Effector memory CD8-positive, alpha-beta T cell (primary cell): ENCODE measurements at regions not wholly inside any gene's neighbourhood (a gene's known extent, or its start where the extent isn't known, plus 50 kb on each side); places are given as distances from the start of the nearest gene placed in this dataset.
"Not testable (repeated sequence)": the region's sequence is repeated elsewhere in the genome, so short reads cannot be mapped to it uniquely, and the experiment has no call there.

Source experiments
- ATAC-seq: fragments of 150-1000 bp; cut with Tn5 transposase; replicated peaks from 2 replicates; pipeline ENCODE4 v1.10.0; 2021; ENCODE audit warnings: mild to moderate bottlenecking, moderate library complexity
- DNase-seq, 3 experiments: peaks; one replicate each; pipeline ENCODE4 v3.0.0; 2021
- H3K27ac Mint-ChIP-seq, 2 donors: one replicate each; pipeline ENCODE4 v1.8.0; 2022; ENCODE audit warnings: mild to moderate bottlenecking in 2 of 2, mixed read lengths in 2 of 2, moderate library complexity in 2 of 2
- H3K27me3 Mint-ChIP-seq, 2 donors: one replicate each; pipeline ENCODE4 v1.8.0; 2022; ENCODE audit warnings: mixed read lengths in 2 of 2
- H3K36me3 Mint-ChIP-seq: one replicate; pipeline ENCODE4 v1.8.0; 2022; ENCODE audit warnings: mild to moderate bottlenecking, moderate library complexity, mixed read lengths; ENCODE audit not compliant: insufficient read depth
- H3K4me1 Mint-ChIP-seq, 2 donors: one replicate each; pipeline ENCODE4 v1.8.0; 2022; ENCODE audit warnings: low read depth in 2 of 2, mixed read lengths in 2 of 2
- H3K4me3 Mint-ChIP-seq, 2 donors: one replicate each; pipeline ENCODE4 v1.8.0; 2022; ENCODE audit warnings: mild to moderate bottlenecking in 2 of 2, mixed read lengths in 2 of 2, moderate library complexity in 2 of 2
- H3K9me3 Mint-ChIP-seq, 2 donors: one replicate each; pipeline ENCODE4 v1.8.0; 2022; ENCODE audit warnings: mixed read lengths in 2 of 2

DNA sequence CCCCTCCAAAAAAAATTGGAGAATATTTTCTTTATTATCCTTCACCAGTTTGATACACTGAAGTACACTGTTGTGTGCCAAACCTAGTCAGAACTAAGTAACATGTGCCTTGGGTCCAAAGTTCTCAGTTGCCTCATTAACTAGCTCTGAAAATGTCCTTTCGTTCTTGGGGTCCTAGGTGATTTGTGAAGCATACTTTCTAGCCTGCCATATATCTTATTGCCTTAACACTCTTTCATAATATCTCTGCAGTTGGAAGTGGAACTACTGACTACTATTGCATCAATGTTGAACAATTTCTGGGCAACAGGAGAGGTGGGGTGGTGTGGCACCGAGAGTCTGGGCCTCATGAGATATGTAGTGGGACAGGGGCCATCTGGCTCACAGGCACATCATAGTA, 592.9 kb upstream of the FBXO33 start:
- Mint-ChIP-seq H3K4me3 (no peak overlapping the region), H3K4me1 (no peaks in the 10 kb centered on the region), H3K27me3 (no peaks in the 10 kb centered on the region), H3K9me3 (peaks cover 0 to 3% of the 10 kb centered on the region in 2 donors), H3K27ac (no peak overlapping the region), H3K36me3 (no peaks in the 10 kb centered on the region)
- DNase-seq (no peak), ATAC-seq (no peak)

DNA sequence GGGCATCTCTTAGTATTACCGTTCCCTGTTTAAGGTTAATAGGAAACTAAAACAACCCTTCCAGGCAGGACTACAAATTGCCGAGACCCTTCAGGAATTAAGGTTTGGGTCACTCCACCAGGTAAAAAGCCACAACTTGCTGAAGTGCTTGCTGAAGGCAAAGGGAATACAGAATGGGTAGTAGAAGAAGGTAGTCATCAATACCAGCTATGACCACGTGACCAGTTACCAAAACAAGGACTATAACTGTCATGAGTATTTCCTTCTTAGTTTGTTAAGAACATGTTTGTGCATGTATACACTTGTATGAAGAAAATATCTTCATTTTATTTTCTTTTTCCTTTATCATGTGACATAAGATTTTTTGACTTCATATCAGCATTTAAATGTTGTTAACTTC, 578.7 kb upstream of the FBXO33 start:
- no peak overlapping the region for H3K4me3 Mint-ChIP-seq
- no peaks in the 10 kb centered on the region for H3K27me3 Mint-ChIP-seq
- peaks cover under 1 to 2% of the 10 kb centered on the region in 2 donors for H3K9me3 Mint-ChIP-seq
- no peak overlapping the region for H3K27ac Mint-ChIP-seq
- H3K4me1 Mint-ChIP-seq = no peaks in the 10 kb centered on the region
- DNase-seq (no peak), ATAC-seq (no peak)
- peaks cover 4% of the 10 kb centered on the region for H3K36me3 Mint-ChIP-seq

DNA sequence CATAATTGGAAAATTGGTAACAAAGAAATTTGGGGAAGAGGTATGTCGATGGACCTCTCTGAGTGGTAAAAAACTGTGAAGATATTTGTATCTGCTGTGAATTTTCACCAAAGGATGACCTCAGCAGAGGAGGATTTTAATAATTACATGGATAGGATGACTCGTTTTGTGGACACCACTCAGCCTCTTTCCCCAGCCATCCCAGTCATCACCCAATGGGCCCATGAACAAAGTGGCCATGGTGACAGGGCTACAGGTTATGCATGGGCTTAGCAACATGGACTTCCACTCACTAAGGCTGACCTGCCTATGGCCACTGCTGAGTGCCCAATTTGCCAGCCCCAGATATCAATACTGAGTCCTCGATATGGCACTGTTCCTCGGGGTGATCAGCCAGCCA, 577.5 kb upstream of the FBXO33 start:
- no peak for ATAC-seq
- H3K36me3 Mint-ChIP-seq = peaks cover 4% of the 10 kb centered on the region
- no peak overlapping the region for H3K27ac Mint-ChIP-seq
- H3K27me3 Mint-ChIP-seq = no peaks in the 10 kb centered on the region
- H3K4me3 Mint-ChIP-seq = no peak overlapping the region
- no peak for DNase-seq
- peaks cover 0 to 5% of the 10 kb centered on the region in 2 donors for H3K9me3 Mint-ChIP-seq
- H3K4me1 Mint-ChIP-seq = no peaks in the 10 kb centered on the region

DNA sequence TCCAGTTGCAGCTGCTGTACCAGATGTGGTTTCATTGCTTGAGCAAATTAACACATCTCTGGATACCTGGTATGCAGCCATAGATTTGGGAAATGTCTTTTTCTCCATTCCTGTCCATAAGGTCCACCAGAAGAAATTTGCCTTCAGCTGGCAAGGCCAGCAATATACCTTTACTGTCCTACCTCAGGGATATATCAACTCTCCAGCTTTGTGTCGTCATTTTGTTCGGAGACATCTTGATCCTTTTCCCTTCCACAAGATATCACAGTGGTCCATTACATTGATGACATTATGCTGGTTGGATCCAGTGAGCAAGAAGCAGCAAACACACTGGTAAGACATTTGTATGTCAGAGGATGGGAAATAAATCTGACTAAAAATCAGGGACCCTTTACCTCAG, 576.1 kb upstream of the FBXO33 start:
- not testable (repeated sequence) for H3K9me3 Mint-ChIP-seq, H3K27ac Mint-ChIP-seq, H3K27me3 Mint-ChIP-seq, H3K36me3 Mint-ChIP-seq, H3K4me1 Mint-ChIP-seq, DNase-seq, H3K4me3 Mint-ChIP-seq, ATAC-seq

DNA sequence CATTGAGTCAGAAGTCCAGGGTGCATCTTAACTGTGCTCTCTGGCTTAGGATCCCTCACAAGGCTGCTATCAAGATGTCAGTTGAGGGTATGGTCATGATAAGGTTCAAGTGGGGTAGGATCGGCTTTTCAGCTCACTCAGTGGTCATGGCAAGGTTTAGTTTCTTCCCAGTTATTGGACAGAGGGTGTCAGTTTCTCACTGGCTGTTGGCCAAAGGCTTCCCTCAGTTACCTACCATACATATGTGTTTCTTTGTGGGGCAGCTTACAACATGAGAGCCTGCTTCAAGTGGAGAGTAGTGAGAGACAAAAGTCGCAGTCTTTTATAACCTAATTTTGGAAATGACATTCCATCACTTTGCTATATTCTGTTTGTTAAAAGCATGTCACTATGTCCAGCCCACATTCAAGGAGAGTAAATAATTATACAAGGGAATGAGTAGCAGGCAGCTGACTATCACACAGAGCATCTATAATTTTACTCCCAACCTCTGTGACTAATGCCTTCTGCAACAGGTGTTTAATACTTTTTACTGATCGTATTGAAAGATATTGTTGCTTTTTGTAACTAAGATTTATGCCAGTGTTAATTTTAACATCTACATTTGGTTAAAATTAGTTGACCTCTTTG, 572.8 kb upstream of the FBXO33 start:
- Mint-ChIP-seq H3K4me3 (no peak overlapping the region), H3K27me3 (no peaks in the 10 kb centered on the region), H3K27ac (no peak overlapping the region), H3K36me3 (peaks cover 4% of the 10 kb centered on the region), H3K9me3 (peaks cover 0 to 3% of the 10 kb centered on the region in 2 donors), H3K4me1 (no peaks in the 10 kb centered on the region)
- no peak for ATAC-seq
- no peak for DNase-seq

DNA sequence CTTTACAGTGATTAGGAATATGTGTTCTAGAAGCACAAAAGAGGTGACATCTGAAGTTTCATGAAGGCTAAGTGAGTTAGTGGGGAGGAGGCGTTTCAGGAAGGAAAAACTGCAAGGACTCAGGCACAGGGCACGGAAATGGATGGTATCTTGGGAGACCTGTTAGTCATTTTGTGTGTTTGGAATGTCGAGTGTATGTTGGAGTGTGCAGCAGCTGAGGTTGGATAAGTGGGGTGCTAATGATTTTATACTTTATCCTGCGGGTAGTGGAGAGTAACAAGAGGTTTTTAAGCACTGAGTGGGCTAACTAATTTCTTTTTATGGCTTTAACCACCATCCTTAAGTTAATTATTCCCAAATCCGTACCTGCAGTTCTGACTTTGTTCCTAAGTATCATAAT, 571.5 kb upstream of the FBXO33 start:
- Mint-ChIP-seq H3K27ac (no peak overlapping the region), H3K4me3 (no peak overlapping the region), H3K4me1 (no peaks in the 10 kb centered on the region), H3K9me3 (peaks cover 0 to 5% of the 10 kb centered on the region in 2 donors), H3K27me3 (no peaks in the 10 kb centered on the region), H3K36me3 (no peaks in the 10 kb centered on the region)
- ATAC-seq (no peak), DNase-seq (no peak)

DNA sequence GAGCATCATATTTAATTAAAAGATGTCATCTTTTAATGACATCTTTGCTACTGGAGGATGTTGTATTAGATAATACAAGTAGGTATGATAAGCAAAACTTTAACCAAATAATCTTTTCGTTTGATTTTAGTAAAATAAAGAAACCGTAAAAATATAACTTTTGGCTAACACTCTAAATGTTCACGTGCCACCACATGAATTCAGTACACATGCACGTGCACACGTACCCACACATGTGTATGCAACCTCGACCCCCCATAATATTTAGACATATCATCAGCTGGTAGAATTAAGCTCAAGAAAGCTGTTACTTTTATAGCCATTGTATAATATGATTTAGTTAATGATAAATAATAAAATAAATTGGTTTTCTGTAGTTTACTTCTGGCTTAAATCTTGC, 566.6 kb upstream of the FBXO33 start:
- Mint-ChIP-seq H3K4me3 (no peak overlapping the region), H3K4me1 (no peaks in the 10 kb centered on the region)
- no peak for DNase-seq

DNA sequence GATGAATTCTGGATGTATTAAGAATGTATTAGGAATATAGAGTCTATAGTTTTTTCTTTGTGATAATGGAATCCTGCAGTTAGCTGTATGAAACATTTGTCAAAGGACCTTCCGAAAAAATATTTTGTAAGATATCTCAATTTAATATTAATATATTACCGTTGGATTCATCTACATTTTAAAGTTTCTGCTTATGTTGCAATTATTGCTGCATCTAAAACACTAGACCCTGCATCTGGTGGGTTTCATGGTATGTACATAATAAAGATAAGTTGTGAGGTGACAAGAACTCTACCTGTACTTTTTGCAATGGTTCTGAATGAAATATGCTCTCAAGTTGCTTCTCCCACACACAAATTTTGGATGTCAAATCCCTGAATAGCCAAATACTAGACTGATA, 565.9 kb upstream of the FBXO33 start:
- H3K9me3 Mint-ChIP-seq = peaks cover 6 to 8% of the 10 kb centered on the region in 2 donors
- no peaks in the 10 kb centered on the region for H3K4me1 Mint-ChIP-seq
- no peaks in the 10 kb centered on the region for H3K36me3 Mint-ChIP-seq
- DNase-seq = no peak
- H3K4me3 Mint-ChIP-seq = no peak overlapping the region
- ATAC-seq = no peak
- no peak overlapping the region for H3K27ac Mint-ChIP-seq
- H3K27me3 Mint-ChIP-seq = no peaks in the 10 kb centered on the region

More for the DNA sequence above, 566.6 kb upstream of the FBXO33 start:
- no peaks in the 10 kb centered on the region for H3K27me3 Mint-ChIP-seq
- no peak overlapping the region for H3K27ac Mint-ChIP-seq
- peaks cover 6 to 8% of the 10 kb centered on the region in 2 donors for H3K9me3 Mint-ChIP-seq
- no peak for ATAC-seq
- H3K36me3 Mint-ChIP-seq = no peaks in the 10 kb centered on the region

DNA sequence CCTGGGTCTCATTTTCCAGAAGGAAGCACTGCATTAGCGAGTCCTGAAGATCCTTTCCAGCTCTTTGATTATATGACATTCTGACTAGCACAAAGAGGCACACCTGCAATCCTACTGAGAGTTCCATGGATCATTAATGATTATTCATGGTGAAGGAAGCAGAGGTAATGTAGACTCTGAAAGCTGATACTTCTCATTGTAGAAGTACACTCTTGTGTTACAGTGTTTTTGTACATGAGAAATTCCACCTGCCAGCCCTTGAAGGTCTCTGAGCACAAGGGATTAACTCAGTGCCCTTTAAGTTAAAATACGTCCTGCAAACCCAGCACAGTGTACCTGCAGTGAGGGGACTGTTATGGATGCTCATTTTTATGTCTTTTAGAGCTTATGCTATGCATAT, 558.8 kb upstream of the FBXO33 start:
- Mint-ChIP-seq H3K36me3 (no peaks in the 10 kb centered on the region), H3K4me1 (no peaks in the 10 kb centered on the region), H3K27ac (no peak overlapping the region), H3K4me3 (no peak overlapping the region), H3K9me3 (peaks cover 4 to 6% of the 10 kb centered on the region in 2 donors), H3K27me3 (no peaks in the 10 kb centered on the region)
- ATAC-seq = no peak
- no peak for DNase-seq

DNA sequence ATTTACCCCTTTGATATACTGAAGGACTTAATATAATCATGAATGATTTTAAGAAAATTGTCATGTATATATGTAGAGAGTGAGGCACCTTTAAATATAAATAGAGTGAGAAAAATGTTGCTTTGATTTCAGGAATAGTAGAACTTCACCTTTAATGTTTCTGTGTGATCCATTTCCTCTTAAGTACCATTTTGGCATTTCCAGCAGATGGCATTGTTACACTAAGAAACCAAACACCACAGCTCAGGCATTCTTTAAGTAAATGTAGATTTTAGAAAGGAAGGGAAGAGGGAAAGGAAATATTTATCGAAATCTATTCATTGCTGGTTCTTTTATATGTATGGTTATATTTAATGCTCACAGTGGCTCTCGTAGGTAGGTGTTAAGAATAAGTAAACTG, 556.7 kb upstream of the FBXO33 start:
- no peak overlapping the region for H3K4me3 Mint-ChIP-seq
- no peak for ATAC-seq
- no peaks in the 10 kb centered on the region for H3K9me3 Mint-ChIP-seq
- no peak overlapping the region for H3K27ac Mint-ChIP-seq
- no peaks in the 10 kb centered on the region for H3K27me3 Mint-ChIP-seq
- no peaks in the 10 kb centered on the region for H3K4me1 Mint-ChIP-seq
- H3K36me3 Mint-ChIP-seq = no peaks in the 10 kb centered on the region
- DNase-seq = no peak

DNA sequence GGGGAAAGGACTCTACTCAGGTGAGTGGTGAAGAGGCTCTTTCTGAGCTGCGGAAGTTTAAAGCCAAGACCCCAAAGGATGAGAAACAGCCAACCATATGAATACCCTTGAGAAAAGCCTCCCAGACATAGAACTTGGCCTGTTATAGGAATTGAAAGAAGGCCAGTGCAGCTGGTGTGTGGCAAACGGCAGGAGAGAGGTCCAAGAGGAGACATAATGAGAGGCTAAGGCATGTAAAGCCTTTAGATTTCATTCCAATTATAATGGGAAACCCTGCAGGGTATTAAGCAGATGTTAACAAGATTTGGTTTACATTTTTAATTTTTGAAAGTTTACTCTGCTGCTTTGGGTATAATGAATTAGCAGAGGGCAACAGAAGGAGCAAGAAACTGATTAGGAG, 552.1 kb upstream of the FBXO33 start:
- no peaks in the 10 kb centered on the region for H3K4me1 Mint-ChIP-seq
- no peak overlapping the region for H3K27ac Mint-ChIP-seq
- H3K27me3 Mint-ChIP-seq = no peaks in the 10 kb centered on the region
- ATAC-seq (no peak), DNase-seq (no peak)
- no peaks in the 10 kb centered on the region for H3K9me3 Mint-ChIP-seq
- H3K36me3 Mint-ChIP-seq = no peaks in the 10 kb centered on the region
- no peak overlapping the region for H3K4me3 Mint-ChIP-seq

DNA sequence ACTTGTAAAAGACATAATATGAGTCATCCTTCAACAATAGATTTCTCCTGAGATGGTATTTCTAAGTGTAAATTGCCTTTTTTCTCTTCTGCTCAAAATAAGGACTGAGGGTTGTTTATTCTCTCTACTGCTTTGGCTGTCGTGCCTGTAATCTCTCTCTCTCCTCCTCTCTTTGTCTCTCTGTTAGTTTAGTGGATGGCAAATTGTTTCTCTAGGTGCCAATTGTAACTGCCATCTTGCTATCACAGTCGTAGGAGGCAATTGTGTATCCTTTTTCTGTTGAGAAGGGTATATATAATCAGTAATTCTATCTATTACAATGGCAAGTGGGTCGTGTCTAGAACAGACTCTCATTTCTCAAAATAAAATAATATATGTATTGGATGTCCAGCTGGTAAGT, 545.0 kb upstream of the FBXO33 start:
- ATAC-seq (no peak), DNase-seq (no peak)
- no peaks in the 10 kb centered on the region for H3K27me3 Mint-ChIP-seq
- H3K9me3 Mint-ChIP-seq = no peaks in the 10 kb centered on the region
- no peak overlapping the region for H3K27ac Mint-ChIP-seq
- no peak overlapping the region for H3K4me3 Mint-ChIP-seq
- no peaks in the 10 kb centered on the region for H3K4me1 Mint-ChIP-seq
- H3K36me3 Mint-ChIP-seq = no peaks in the 10 kb centered on the region

DNA sequence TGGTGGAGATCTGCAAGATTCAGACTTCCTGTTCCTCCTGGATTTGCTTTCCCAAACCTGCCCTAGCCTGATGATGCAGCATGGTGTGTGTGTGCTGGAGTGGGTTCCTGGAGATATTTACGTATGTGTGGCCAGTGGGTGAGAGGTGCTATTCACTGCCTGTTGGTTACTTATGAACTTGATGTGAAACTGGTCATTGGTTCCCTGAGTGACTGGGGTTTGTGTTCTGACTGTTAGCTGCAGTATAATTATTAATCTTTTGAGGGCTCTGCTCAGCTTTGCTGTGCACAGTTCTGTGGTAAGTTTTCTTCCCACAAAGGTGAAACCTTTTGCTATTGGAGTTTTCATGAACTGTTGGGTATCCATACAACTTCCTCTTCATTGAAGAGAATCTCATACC, 541.8 kb upstream of the FBXO33 start:
- Mint-ChIP-seq H3K4me1 (no peaks in the 10 kb centered on the region), H3K27ac (no peak overlapping the region), H3K36me3 (no peaks in the 10 kb centered on the region), H3K27me3 (no peaks in the 10 kb centered on the region), H3K9me3 (no peaks in the 10 kb centered on the region), H3K4me3 (no peak overlapping the region)
- DNase-seq (no peak), ATAC-seq (no peak)

DNA sequence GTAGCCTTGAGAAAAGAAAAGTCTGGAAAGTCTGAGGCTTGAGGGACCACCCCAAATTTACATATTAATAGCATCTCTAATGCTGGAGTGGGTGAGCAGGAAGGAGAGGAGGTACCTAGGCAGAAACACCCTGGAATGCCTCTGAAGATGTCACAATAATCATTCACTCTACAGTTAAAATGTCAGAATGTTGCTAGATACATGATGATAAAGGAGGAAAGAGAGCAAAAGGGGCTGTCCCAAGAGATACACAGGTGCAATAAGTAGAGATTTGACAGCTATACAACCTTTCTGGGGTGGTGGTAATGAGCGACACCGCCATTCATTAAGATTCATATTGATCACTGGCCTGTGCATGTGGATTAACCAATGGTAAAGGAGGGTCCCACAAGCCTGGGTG, 540.5 kb upstream of the FBXO33 start:
- H3K4me1 Mint-ChIP-seq = no peaks in the 10 kb centered on the region
- DNase-seq (no peak), ATAC-seq (no peak)
- no peak overlapping the region for H3K27ac Mint-ChIP-seq
- peaks cover 0 to 2% of the 10 kb centered on the region in 2 donors for H3K9me3 Mint-ChIP-seq
- H3K36me3 Mint-ChIP-seq = no peaks in the 10 kb centered on the region
- H3K27me3 Mint-ChIP-seq = no peaks in the 10 kb centered on the region
- H3K4me3 Mint-ChIP-seq = no peak overlapping the region

DNA sequence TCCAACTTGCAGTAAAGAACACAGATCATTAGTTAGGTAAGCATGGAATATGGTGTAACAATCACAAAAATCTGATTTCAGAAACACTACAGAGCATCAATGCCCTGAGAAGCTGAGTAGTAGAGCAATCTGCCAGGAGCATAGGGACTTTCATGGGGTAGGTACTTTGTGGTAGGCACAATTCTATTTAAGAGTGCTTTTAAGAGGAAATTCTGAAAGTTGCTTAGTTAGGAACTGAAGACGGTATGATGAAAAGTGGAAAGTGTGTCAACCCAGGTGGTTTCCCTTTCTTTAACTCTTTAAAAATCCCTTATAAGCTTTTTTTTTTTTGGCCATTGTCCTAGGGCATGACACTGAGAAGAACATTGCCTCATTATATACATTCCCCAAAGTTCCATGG, 535.7 kb upstream of the FBXO33 start:
- Mint-ChIP-seq H3K4me1 (no peaks in the 10 kb centered on the region), H3K9me3 (peaks cover 2 to 4% of the 10 kb centered on the region in 2 donors), H3K27me3 (no peaks in the 10 kb centered on the region), H3K36me3 (no peaks in the 10 kb centered on the region), H3K27ac (no peak overlapping the region), H3K4me3 (no peak overlapping the region)
- ATAC-seq (no peak), DNase-seq (no peak)
